Immature natural killer cell (primary cell): ENCODE measurements at regions not wholly inside any gene's neighbourhood (a gene's known extent, or its start where the extent isn't known, plus 50 kb on each side); places are given as distances from the start of the nearest gene placed in this dataset.
"Not testable (repeated sequence)": the region's sequence is repeated elsewhere in the genome, so short reads cannot be mapped to it uniquely, and the experiment has no call there.

Source experiments
- DNase-seq, 3 donors: peaks; one replicate each; pipeline ENCODE4 v3.0.0; 2022; ENCODE audit warnings: mixed read lengths in 1 of 3
- H3K27ac Mint-ChIP-seq, 6 donors: one replicate each; pipeline ENCODE4 v1.8.0; 2020; ENCODE audit warnings: mixed read lengths in 6 of 6, mild to moderate bottlenecking in 5 of 6, inconsistent platforms in 4 of 6, moderate library complexity in 3 of 6
- H3K27me3 Mint-ChIP-seq, 3 donors: one replicate each; pipeline ENCODE4 v1.8.0; 2020 to 2021; ENCODE audit warnings: low read depth in 3 of 3, mild to moderate bottlenecking in 3 of 3, mixed read lengths in 3 of 3, moderate library complexity in 3 of 3, inconsistent platforms in 1 of 3
- H3K36me3 Mint-ChIP-seq, 3 donors: one replicate each; pipeline ENCODE4 v1.8.0; 2020; ENCODE audit warnings: mixed read lengths in 3 of 3, inconsistent platforms in 2 of 3, mild to moderate bottlenecking in 2 of 3
- H3K4me1 Mint-ChIP-seq, 2 donors: one replicate each; pipeline ENCODE4 v1.8.0; 2020; ENCODE audit warnings: inconsistent platforms in 2 of 2, mild to moderate bottlenecking in 2 of 2, mixed read lengths in 2 of 2, moderate library complexity in 1 of 2
- H3K4me3 Mint-ChIP-seq, 5 donors: one replicate each; pipeline ENCODE4 v1.8.0; 2020; ENCODE audit warnings: mild to moderate bottlenecking in 5 of 5, mixed read lengths in 5 of 5, inconsistent platforms in 3 of 5, moderate library complexity in 3 of 5
- H3K9me3 Mint-ChIP-seq, 6 donors: one replicate each; pipeline ENCODE4 v1.8.0; 2020; ENCODE audit warnings: mild to moderate bottlenecking in 6 of 6, mixed read lengths in 6 of 6, inconsistent platforms in 4 of 6, moderate library complexity in 3 of 6

GRCh38 chr3:190941694-190942260 lies 79.3 kb upstream of the GMNC start:
- DNase-seq = no peak
- Mint-ChIP-seq H3K27me3 (no peaks in the 10 kb centered on the region), H3K27ac (no peak overlapping the region), H3K9me3 (peaks cover 0 to 4% (median 3%) of the 10 kb centered on the region in 6 donors), H3K36me3 (no peaks in the 10 kb centered on the region), H3K4me3 (no peak overlapping the region), H3K4me1 (no peaks in the 10 kb centered on the region)

GRCh38 chr3:190934616-190935015 lies 72.1 kb upstream of the GMNC start:
- DNase-seq, H3K36me3 Mint-ChIP-seq, H3K27ac Mint-ChIP-seq, H3K4me3 Mint-ChIP-seq, H3K4me1 Mint-ChIP-seq, H3K27me3 Mint-ChIP-seq: not testable (repeated sequence)
- peaks cover 0 to 10% (median 2%) of the 10 kb centered on the region in 6 donors for H3K9me3 Mint-ChIP-seq

- no peak for DNase-seq
- no peak overlapping the region for H3K4me3 Mint-ChIP-seq
- H3K27ac Mint-ChIP-seq = no peak overlapping the region
- no peaks in the 10 kb centered on the region for H3K27me3 Mint-ChIP-seq
- peaks cover 1 to 37% (median 3%) of the 10 kb centered on the region in 6 donors for H3K9me3 Mint-ChIP-seq
- H3K36me3 Mint-ChIP-seq = peaks cover 0 to 3% (median 0%) of the 10 kb centered on the region in 3 donors
- no peaks in the 10 kb centered on the region for H3K4me1 Mint-ChIP-seq
Measured at GRCh38 chr3:190926619-190927018, 64.1 kb upstream of the GMNC start.

GRCh38 chr3:190912736-190913135 lies 50.2 kb upstream of the GMNC start:
- Mint-ChIP-seq H3K27me3 (peaks cover 0 to 3% (median 2%) of the 10 kb centered on the region in 3 donors), H3K27ac (no peak overlapping the region), H3K9me3 (peaks cover 0 to 5% (median 3%) of the 10 kb centered on the region in 6 donors), H3K4me3 (no peak overlapping the region), H3K4me1 (no peaks in the 10 kb centered on the region), H3K36me3 (no peaks in the 10 kb centered on the region)
- DNase-seq = no peak
